Gastroesophageal sphincter (tissue), 4 donors: ENCODE measurements at regions not wholly inside any gene's neighbourhood (a gene's known extent, or its start where the extent isn't known, plus 50 kb on each side); places are given as distances from the start of the nearest gene placed in this dataset.

Source experiments
- ATAC-seq: fragments of 150-250 bp; one replicate; pipeline ENCODE4 v1.9.1; 2016; ENCODE audit warnings: mild to moderate bottlenecking, moderate library complexity
- H3K27ac ChIP-seq, 4 donors: fragments of 200-600 bp; sonication (generic) in 3 of 4; 1 replicate in 3 of 4; 2 replicates in 1 of 4; pipeline ENCODE4 v1.5.1; 2016 to 2019
- H3K27me3 ChIP-seq: fragments of 200-600 bp; sonication (generic); one replicate; pipeline ENCODE4 v1.5.1; 2019
- H3K36me3 ChIP-seq, 2 donors: fragments of 200-600 bp; sonication (generic); one replicate each; pipeline ENCODE4 v1.5.1; 2019; ENCODE audit warnings: control low read depth in 1 of 2
- H3K4me1 ChIP-seq, 3 donors: fragments of 200-600 bp; sonication (generic); 1 replicate in 2 of 3; 2 replicates in 1 of 3; pipeline ENCODE4 v1.5.1; 2016 to 2019; ENCODE audit warnings: control low read depth in 2 of 3
- H3K4me3 ChIP-seq, 2 donors: fragments of 200-600 bp; sonication (generic); one replicate each; pipeline ENCODE4 v1.5.1; 2019; ENCODE audit warnings: mild to moderate bottlenecking in 1 of 2, moderate library complexity in 1 of 2
- H3K9me3 ChIP-seq, 3 donors: fragments of 200-600 bp; sonication (generic); one replicate each; pipeline ENCODE4 v1.5.1; 2017 to 2019; ENCODE audit warnings: control low read depth in 2 of 3
- CTCF ChIP-seq, 4 experiments: fragments of 200-600 bp in 2 of 4; fragments of 450-650 bp in 2 of 4; sonication (generic) in 1 of 4; IDR thresholded peaks; one replicate each; pipeline ENCODE4 v1.5.1; 2017 to 2019; ENCODE audit warnings: antibody characterized with exemption in 4 of 4, mild to moderate bottlenecking in 2 of 4, moderate library complexity in 2 of 4
- EP300 ChIP-seq: sonication (generic); formaldehyde crosslinking; IDR thresholded peaks from one replicate; pipeline ENCODE4 v1.6.1; 2017; ENCODE audit warnings: antibody characterized with exemption, mild to moderate bottlenecking
- POLR2A ChIP-seq, 2 donors: fragments of 450-650 bp; IDR thresholded peaks; one replicate each; pipeline ENCODE4 v1.6.1; 2017; ENCODE audit warnings: antibody characterized with exemption in 2 of 2, mild to moderate bottlenecking in 2 of 2, moderate library complexity in 1 of 2
- POLR2AphosphoS5 ChIP-seq: sonication (generic); formaldehyde crosslinking; IDR thresholded peaks from one replicate; pipeline ENCODE4 v1.6.1; 2017; ENCODE audit warnings: antibody characterized with exemption
- WGBS, 2 donors: methylation state at CpG; one replicate each; pipeline ENCODE4 v1.1.5; 2018; ENCODE audit warnings: low coverage in 1 of 2; 5-methylcytosine and 5-hydroxymethylcytosine counted together

- H3K4me1 ChIP-seq: peaks cover 0 to 16% (median 2%) of the 10 kb centered on the region in 3 donors
- WGBS, 2 donors: 61 to 70% methylated on average over 6 to 7 of the region's 7 CpGs
- peak overlapping the region in 3 of 4 donors; percentile 16 to 67 (median 50) for H3K27ac ChIP-seq
- H3K36me3 ChIP-seq: no peaks in the 10 kb centered on the region
- H3K9me3 ChIP-seq: peaks cover 0 to 8% (median 0%) of the 10 kb centered on the region in 3 donors
- TF ChIP-seq POLR2A (IDR thresholded peaks at IDR 0.05): no peak
- no peak for TF ChIP-seq EP300
- no peak for TF ChIP-seq POLR2AphosphoS5
- TF ChIP-seq CTCF (IDR thresholded peaks at IDR 0.05): no peak
- ATAC-seq: peak; percentile 61
- no peak overlapping the region for H3K4me3 ChIP-seq
- H3K27me3 ChIP-seq: no peaks in the 10 kb centered on the region
Measured at GRCh38 chr21:34004013-34004938, 69.1 kb upstream of the MRPS6 start.

- TF ChIP-seq POLR2AphosphoS5 (no peak), POLR2A (IDR thresholded peaks at IDR 0.05) (no peak), EP300 (no peak)
- H3K36me3 ChIP-seq: no peaks in the 10 kb centered on the region
- ATAC-seq: no peak
- H3K4me3 ChIP-seq: no peak overlapping the region
- no peak overlapping the region for H3K27ac ChIP-seq
- H3K27me3 ChIP-seq: no peaks in the 10 kb centered on the region
- H3K4me1 ChIP-seq: peaks cover 0 to 16% (median 2%) of the 10 kb centered on the region in 3 donors
- H3K9me3 ChIP-seq: peaks cover 0 to 4% (median 0%) of the 10 kb centered on the region in 3 donors
- 100% methylated on average over 1 of the region's 1 CpG for WGBS, 2 donors
Measured at GRCh38 chr21:34003428-34003827, 70.0 kb upstream of the MRPS6 start.

- H3K4me3 ChIP-seq: no peak overlapping the region
- 93 to 100% methylated on average over 2 to 3 of the region's 4 CpGs for WGBS, 2 donors
- H3K27ac ChIP-seq: no peak overlapping the region
- H3K4me1 ChIP-seq: peaks cover 0 to 13% (median 2%) of the 10 kb centered on the region in 3 donors
- ATAC-seq: no peak
- TF ChIP-seq EP300 (no peak), POLR2A (IDR thresholded peaks at IDR 0.05) (no peak)
- no peaks in the 10 kb centered on the region for H3K36me3 ChIP-seq
- peaks cover 0 to 7% (median 0%) of the 10 kb centered on the region in 3 donors for H3K9me3 ChIP-seq
- no peaks in the 10 kb centered on the region for H3K27me3 ChIP-seq
Measured at GRCh38 chr21:34000375-34000774, 73.0 kb upstream of the MRPS6 start.

GRCh38 chr21:33998809-33999208, 74.6 kb upstream of the MRPS6 start:
- Histone ChIP-seq H3K36me3 (no peaks in the 10 kb centered on the region), H3K27ac (no peak overlapping the region), H3K4me1 (no peaks in the 10 kb centered on the region), H3K9me3 (peaks cover 0 to 7% (median 0%) of the 10 kb centered on the region in 3 donors), H3K4me3 (no peak overlapping the region), H3K27me3 (no peaks in the 10 kb centered on the region)
- no peak for ATAC-seq
- 80 to 97% methylated on average over 4 to 6 of the region's 8 CpGs for WGBS, 2 donors
- TF ChIP-seq POLR2A (IDR thresholded peaks at IDR 0.05): no peak
- no peak for TF ChIP-seq CTCF (IDR thresholded peaks at IDR 0.05)
- no peak for TF ChIP-seq EP300
- no peak for TF ChIP-seq POLR2AphosphoS5

- Histone ChIP-seq H3K9me3 (peaks cover 0 to 7% (median 0%) of the 10 kb centered on the region in 3 donors), H3K4me1 (peaks cover 0 to 3% (median 0%) of the 10 kb centered on the region in 3 donors), H3K27me3 (no peaks in the 10 kb centered on the region), H3K36me3 (no peaks in the 10 kb centered on the region), H3K4me3 (no peak overlapping the region), H3K27ac (no peak overlapping the region)
- ATAC-seq: no peak
- no peak for TF ChIP-seq EP300
- no peak for TF ChIP-seq POLR2A (IDR thresholded peaks at IDR 0.05)
- no peak for TF ChIP-seq POLR2AphosphoS5
- no peak for TF ChIP-seq CTCF (IDR thresholded peaks at IDR 0.05)
- 100% methylated on average over 1 of the region's 1 CpG; no CpG with 5 or more reads in 1 of the 2 donors for WGBS, 2 donors
Measured at GRCh38 chr21:33998402-33998801, 75.0 kb upstream of the MRPS6 start.

GRCh38 chr21:33997436-33997835, 75.9 kb upstream of the MRPS6 start:
- no peaks in the 10 kb centered on the region for H3K36me3 ChIP-seq
- ATAC-seq: no peak
- no peak overlapping the region for H3K27ac ChIP-seq
- peaks cover 0 to 8% (median 0%) of the 10 kb centered on the region in 3 donors for H3K4me1 ChIP-seq
- no peak overlapping the region for H3K4me3 ChIP-seq
- peaks cover 0 to 7% (median 0%) of the 10 kb centered on the region in 3 donors for H3K9me3 ChIP-seq
- H3K27me3 ChIP-seq: no peaks in the 10 kb centered on the region
- no peak for TF ChIP-seq POLR2AphosphoS5
- no peak for TF ChIP-seq POLR2A (IDR thresholded peaks at IDR 0.05)
- TF ChIP-seq CTCF (IDR thresholded peaks at IDR 0.05): no peak
- no peak for TF ChIP-seq EP300
